WERI-Rb-1 (cell line): ENCODE measurements at regions not wholly inside any gene's neighbourhood (a gene's known extent, or its start where the extent isn't known, plus 50 kb on each side); places are given as distances from the start of the nearest gene placed in this dataset.
A peak's percentile ranks its signal among the peaks of the same experiment; 100 is the strongest.

ENCODE experiments used
- DNase-seq: peaks from one replicate; pipeline ENCODE4 v3.0.0-alpha.2; 2020
- H3K27ac ChIP-seq: fragments of 250-450 bp; sonication (Bioruptor Pico); 2 replicates; pipeline ENCODE4 v1.5.1; 2020; ENCODE audit warnings: mild to moderate bottlenecking, moderate library complexity
- H3K27me3 ChIP-seq: fragments of 250-450 bp; sonication (Bioruptor Pico); 2 replicates; pipeline ENCODE4 v1.5.1; 2021; ENCODE audit warnings: mild to moderate bottlenecking, low read depth, moderate library complexity; ENCODE audit not compliant: insufficient read depth, severe bottlenecking
- H3K36me3 ChIP-seq: fragments of 250-450 bp; sonication (Bioruptor Pico); 2 replicates; pipeline ENCODE4 v1.5.1; 2020; ENCODE audit warnings: mild to moderate bottlenecking, moderate library complexity
- H3K4me3 ChIP-seq: 2 replicates; pipeline ENCODE4 v1.5.1; 2011; ENCODE audit warnings: low read depth, mild to moderate bottlenecking, control low read depth, low read length
- H3K9me3 ChIP-seq: fragments of 250-450 bp; sonication (Bioruptor Pico); 2 replicates; pipeline ENCODE4 v1.5.1; 2021; ENCODE audit warnings: mild to moderate bottlenecking, moderate library complexity; ENCODE audit not compliant: severe bottlenecking
- TF ChIP-seq, protein P1 (sequence below): IDR thresholded peaks from 2 replicates; pipeline ENCODE4 v1.5.1; 2011; ENCODE audit warnings: low read depth, mild to moderate bottlenecking, control low read depth, inconsistent platforms, low read length

DNA sequence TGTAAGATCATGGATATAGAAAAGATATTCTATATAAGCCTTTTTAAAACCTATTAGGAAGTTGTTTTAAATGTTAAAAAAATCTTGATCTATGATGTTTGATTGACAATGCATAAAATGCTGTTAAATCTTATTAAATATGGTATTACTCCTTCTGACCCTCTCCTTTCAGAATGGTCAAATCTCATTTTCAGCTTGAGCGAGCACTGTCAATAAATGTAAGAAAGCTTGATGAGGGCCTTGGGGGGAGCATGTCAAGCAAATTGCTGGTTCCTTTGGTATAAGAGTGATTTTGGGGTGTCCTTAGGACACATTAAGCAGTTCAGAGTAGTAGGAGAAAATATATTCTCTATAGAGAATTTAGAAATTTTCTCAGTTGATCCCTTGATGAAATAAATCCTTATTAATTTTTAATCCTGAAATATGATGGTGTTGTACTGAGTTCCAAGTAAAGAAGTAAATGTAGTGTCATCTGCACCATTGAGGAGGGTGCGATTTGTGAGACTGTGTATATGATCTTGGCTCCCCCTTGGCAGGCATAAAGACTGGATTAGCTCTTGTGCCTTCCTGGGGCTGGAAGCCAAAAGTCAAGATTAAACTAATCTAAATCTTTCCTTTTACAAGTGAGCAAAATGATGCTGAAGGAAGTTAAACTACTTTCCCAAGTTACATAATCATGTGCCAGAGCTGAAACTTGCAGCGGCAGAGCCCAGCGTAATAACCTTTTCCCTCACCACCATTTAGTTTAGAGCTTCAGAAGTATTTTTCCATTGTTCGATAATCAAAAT lies 82.6 kb upstream of the ANK2 start:
- H3K27ac ChIP-seq, result no peak overlapping the region
- H3K9me3 ChIP-seq, result peaks cover 2% of the 10 kb centered on the region
- no peaks in the 10 kb centered on the region for H3K36me3 ChIP-seq
- peak; percentile 36 for DNase-seq
- no peaks in the 10 kb centered on the region for H3K27me3 ChIP-seq
- TF ChIP-seq, protein P1, sequence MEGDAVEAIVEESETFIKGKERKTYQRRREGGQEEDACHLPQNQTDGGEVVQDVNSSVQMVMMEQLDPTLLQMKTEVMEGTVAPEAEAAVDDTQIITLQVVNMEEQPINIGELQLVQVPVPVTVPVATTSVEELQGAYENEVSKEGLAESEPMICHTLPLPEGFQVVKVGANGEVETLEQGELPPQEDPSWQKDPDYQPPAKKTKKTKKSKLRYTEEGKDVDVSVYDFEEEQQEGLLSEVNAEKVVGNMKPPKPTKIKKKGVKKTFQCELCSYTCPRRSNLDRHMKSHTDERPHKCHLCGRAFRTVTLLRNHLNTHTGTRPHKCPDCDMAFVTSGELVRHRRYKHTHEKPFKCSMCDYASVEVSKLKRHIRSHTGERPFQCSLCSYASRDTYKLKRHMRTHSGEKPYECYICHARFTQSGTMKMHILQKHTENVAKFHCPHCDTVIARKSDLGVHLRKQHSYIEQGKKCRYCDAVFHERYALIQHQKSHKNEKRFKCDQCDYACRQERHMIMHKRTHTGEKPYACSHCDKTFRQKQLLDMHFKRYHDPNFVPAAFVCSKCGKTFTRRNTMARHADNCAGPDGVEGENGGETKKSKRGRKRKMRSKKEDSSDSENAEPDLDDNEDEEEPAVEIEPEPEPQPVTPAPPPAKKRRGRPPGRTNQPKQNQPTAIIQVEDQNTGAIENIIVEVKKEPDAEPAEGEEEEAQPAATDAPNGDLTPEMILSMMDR, result no peak
- H3K4me3 ChIP-seq, result no peak overlapping the region

DNA sequence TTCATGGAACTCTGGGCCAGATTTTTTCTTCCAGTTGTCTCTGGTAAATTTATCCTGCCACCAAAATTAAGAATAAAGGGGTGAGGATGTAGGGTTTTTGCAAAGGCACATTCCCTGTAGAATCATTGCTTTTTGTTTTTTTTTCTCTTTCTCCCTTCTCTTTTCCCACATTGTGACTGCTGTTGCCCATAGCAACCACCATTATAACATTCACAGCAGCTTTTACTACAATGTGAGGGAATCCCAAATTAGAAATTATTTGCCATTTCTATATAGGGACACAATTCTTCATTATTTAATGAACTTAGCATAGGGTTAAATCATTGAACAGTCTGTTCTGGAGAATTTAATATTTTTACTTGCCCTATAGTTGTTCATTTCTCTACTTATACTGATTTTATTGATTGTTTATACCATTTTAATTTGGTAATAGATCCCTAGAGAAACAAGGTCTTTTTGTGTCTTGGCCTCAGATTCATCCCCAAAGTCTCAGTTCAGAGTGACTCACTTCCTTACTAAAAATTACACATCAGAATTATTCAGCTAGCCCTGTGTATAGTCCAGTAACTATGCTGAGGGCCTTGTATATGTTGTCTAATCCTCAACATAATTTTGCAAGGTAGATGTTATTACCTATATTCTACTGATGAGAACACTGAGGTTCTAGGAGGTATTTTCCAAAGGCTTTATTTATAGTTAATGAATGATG lies 80.8 kb upstream of the ANK2 start:
- Histone ChIP-seq H3K4me3 (no peak overlapping the region), H3K27ac (no peak overlapping the region), H3K27me3 (no peaks in the 10 kb centered on the region), H3K9me3 (peaks cover 2% of the 10 kb centered on the region), H3K36me3 (no peaks in the 10 kb centered on the region)
- no peak for DNase-seq
- TF ChIP-seq, protein P1, result no peak

DNA sequence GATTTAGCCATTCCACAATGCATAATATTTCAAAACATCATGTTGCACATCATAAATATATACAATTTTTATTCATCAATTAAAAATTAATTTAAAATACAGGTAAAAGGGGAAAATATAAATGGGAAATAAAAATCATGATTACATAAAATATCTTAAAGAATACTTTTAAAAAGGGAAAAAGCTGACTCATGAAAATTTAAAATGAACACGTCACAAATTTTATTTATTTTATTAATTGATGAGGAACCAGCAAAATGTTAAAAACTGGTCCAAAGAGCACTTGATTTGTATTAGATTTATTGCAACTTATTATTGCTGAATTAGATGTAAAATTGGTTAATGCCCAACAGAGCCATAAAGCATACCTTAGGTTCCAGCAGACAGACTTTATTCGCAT lies 78.5 kb upstream of the ANK2 start:
- DNase-seq, result no peak
- H3K27ac ChIP-seq, result no peak overlapping the region
- H3K27me3 ChIP-seq, result no peaks in the 10 kb centered on the region
- H3K9me3 ChIP-seq, result no peaks in the 10 kb centered on the region
- no peak overlapping the region for H3K4me3 ChIP-seq
- H3K36me3 ChIP-seq, result no peaks in the 10 kb centered on the region
- TF ChIP-seq, protein P1, result no peak

DNA sequence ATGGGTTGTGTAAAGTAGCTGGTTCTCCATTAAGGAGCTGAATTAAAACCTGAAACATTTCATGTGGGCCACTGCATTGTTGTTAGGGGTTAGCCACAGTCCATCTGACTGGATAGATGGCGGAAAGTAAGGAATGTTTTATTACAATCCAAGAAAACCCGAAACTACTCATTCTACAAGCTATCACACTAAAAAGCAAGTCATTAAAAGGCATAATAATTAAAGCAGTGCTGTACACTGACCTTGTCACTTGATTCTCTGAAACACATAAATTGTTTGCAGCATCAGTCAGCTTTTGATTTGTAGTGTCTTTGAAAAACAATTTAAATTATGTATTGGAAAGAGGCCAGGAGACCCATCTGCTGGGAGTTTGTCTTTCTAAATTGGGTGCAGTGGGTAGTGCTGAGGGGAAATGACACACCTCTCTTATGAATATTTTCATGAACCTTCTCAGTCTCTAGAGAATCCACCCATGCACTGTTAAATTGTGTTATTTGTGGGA lies 75.7 kb upstream of the ANK2 start:
- TF ChIP-seq, protein P1, result no peak
- no peak overlapping the region for H3K27ac ChIP-seq
- no peaks in the 10 kb centered on the region for H3K9me3 ChIP-seq
- no peaks in the 10 kb centered on the region for H3K36me3 ChIP-seq
- H3K4me3 ChIP-seq, result no peak overlapping the region
- no peaks in the 10 kb centered on the region for H3K27me3 ChIP-seq
- no peak for DNase-seq

DNA sequence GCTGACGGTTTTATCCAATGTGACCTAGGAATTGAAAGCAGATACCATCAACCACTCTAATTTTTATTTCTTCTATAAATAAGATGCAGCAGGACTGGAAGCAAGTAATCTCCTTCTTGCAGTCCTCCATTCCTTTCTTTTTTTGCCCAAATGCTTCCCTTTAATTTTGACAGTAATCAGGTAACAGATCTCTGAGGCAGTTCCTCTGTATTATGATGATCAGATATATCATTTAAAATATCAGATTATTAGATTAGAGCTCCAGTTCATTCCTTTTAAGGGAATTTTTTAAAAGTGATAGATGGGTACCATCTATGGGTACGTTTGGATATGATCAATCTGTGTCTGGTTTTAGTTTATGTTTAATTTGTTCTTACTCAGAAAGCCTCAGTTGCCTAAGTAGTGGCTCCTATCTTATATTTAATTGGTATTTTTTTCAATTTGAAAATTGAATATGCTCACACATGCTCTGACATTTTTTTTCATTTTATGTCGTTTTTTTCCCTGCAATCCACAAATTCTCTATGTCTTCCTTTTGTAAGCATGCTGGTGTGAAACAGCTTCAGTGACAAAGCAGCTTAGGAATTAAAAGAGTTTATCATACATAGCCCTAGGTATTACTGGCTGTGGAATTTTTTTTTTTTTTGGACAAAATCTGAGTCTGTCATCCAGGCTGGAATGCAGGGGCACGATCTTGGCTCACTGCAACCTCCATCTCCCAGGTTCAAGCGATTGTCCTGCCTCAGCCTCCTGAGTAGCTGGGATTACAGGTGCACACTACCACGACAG lies 73.7 kb upstream of the ANK2 start:
- Histone ChIP-seq H3K4me3 (no peak overlapping the region), H3K27me3 (no peaks in the 10 kb centered on the region), H3K36me3 (no peaks in the 10 kb centered on the region), H3K9me3 (no peaks in the 10 kb centered on the region), H3K27ac (no peak overlapping the region)
- TF ChIP-seq, protein P1, result no peak
- DNase-seq, result no peak
